K562 (cell line): ENCODE measurements at regions not wholly inside any gene's neighbourhood (a gene's known extent, or its start where the extent isn't known, plus 50 kb on each side); places are given as distances from the start of the nearest gene placed in this dataset.
"Not testable (repeated sequence)": the region's sequence is repeated elsewhere in the genome, so short reads cannot be mapped to it uniquely, and the experiment has no call there.

ENCODE experiments used
- ATAC-seq: fragments of 200-7000 bp; cut with Tn5 transposase; 3 replicates; pipeline ENCODE4 v1.9.1; 2020; ENCODE audit warnings: moderate library complexity
- BruUV-seq: library from RNA; stranded (reverse); fragments of 400-500 nt; replicated peaks from 2 replicates; lab custom pipeline; 2021; lab: Mats Ljungman, UMichigan
- CTCF ChIA-PET: fragments of 300-600 bp; formaldehyde crosslinking; extraction: SDS; loops from one replicate; lab custom pipeline; 2021; ENCODE audit warnings: low intra/inter-chr PET ratio; lab: Yijun Ruan, JAX
- POLR2A ChIA-PET: fragments of 300-600, 350-650 bp; sonication (Branson Sonifier 250); formaldehyde crosslinking; extraction: SDS; loops from one replicate; lab custom pipeline; 2021; ENCODE audit warnings: antibody characterized with exemption, inconsistent platforms; lab: Yijun Ruan, JAX
- DNase-seq, 4 experiments: peaks; one replicate each; pipeline versions ENCODE4 v3.0.0 to v3.0.0-alpha.2; 2011 to 2018; ENCODE audit warnings: low spot score in 3 of 4, mixed read lengths in 3 of 4; ENCODE audit errors: extremely low read depth in 1 of 4
- FAIRE-seq: peaks from 2 replicates; lab custom pipeline; 2011; peaks lifted over from hg19 to GRCh38; lab: Jason Lieb, UNC
- H2AFZ ChIP-seq: 2 replicates; pipeline ENCODE4 v1.6.0; 2011; ENCODE audit warnings: low read depth, low read length, control low read depth, inconsistent platforms
- H3K27ac ChIP-seq: fragments of 200-600 bp; 3 replicates; pipeline ENCODE4 v1.8.0; 2011; ENCODE audit warnings: low read depth, mild to moderate bottlenecking, control low read depth, inconsistent platforms, low read length, moderate library complexity, mixed read lengths; ENCODE audit errors: extremely low read depth
- H3K27me3 ChIP-seq, 2 experiments: fragments of 300-600 bp in 1 of 2; 2 replicates in 1 of 2; 3 replicates in 1 of 2; pipeline versions ENCODE4 v1.6.0 to v1.8.0; 2011; ENCODE audit warnings: inconsistent platforms in 2 of 2, low read length in 2 of 2, mild to moderate bottlenecking in 1 of 2, mixed read lengths in 1 of 2, moderate library complexity in 1 of 2; ENCODE audit not compliant: control insufficient read depth in 2 of 2, insufficient read depth in 2 of 2
- H3K36me3 ChIP-seq: fragments of 300-600 bp; 3 replicates; pipeline ENCODE4 v1.8.0; 2011; ENCODE audit warnings: mild to moderate bottlenecking, low read length, inconsistent platforms; ENCODE audit not compliant: control insufficient read depth, insufficient read depth
- H3K4me1 ChIP-seq, 2 experiments: fragments of 200-600 bp in 1 of 2; replicated peaks in 1 of 2; 2 replicates in 1 of 2; 3 replicates in 1 of 2; pipeline versions ENCODE4 v1.5.1 to v1.8.0; 2011; ENCODE audit warnings: inconsistent platforms in 2 of 2, low read length in 2 of 2, mild to moderate bottlenecking in 1 of 2, mixed read lengths in 1 of 2, moderate library complexity in 1 of 2; ENCODE audit not compliant: control insufficient read depth in 2 of 2, insufficient read depth in 2 of 2
- H3K4me2 ChIP-seq: 2 replicates; pipeline ENCODE4 v1.6.1; 2011; ENCODE audit warnings: low read length, control low read depth, inconsistent platforms, mixed read lengths; ENCODE audit not compliant: insufficient read depth
- H3K4me3 ChIP-seq: fragments of 200-600 bp; sonication (generic), shearing (Covaris generic); 2 replicates; pipeline ENCODE4 v1.5.1; 2016; ENCODE audit warnings: control low read depth, inconsistent platforms
- H3K79me2 ChIP-seq: fragments of 200-600 bp; 3 replicates; pipeline ENCODE4 v1.8.0; 2011; ENCODE audit warnings: low read length, inconsistent platforms; ENCODE audit not compliant: control insufficient read depth, insufficient read depth
- H3K9ac ChIP-seq, 2 experiments: 2 replicates each; pipeline versions ENCODE4 v1.6.0 to v1.6.1; 2011; ENCODE audit warnings: low read depth in 2 of 2, low read length in 2 of 2, control low read depth in 1 of 2, inconsistent platforms in 1 of 2, mild to moderate bottlenecking in 1 of 2, mixed read lengths in 1 of 2; ENCODE audit not compliant: insufficient read depth in 1 of 2
- H3K9me1 ChIP-seq: one replicate; pipeline ENCODE4 v1.6.0; 2011; ENCODE audit warnings: inconsistent platforms, mild to moderate bottlenecking, low read length, moderate library complexity; ENCODE audit not compliant: control insufficient read depth, insufficient read depth
- H3K9me3 ChIP-seq: replicated peaks from 2 replicates; pipeline ENCODE4 v1.5.1; 2011; ENCODE audit warnings: low read depth, low read length, inconsistent platforms; ENCODE audit not compliant: control insufficient read depth, insufficient read depth
- H4K20me1 ChIP-seq: replicated peaks from 2 replicates; pipeline ENCODE4 v1.6.1; 2011; ENCODE audit warnings: low read length, inconsistent platforms, mixed read lengths; ENCODE audit not compliant: control insufficient read depth, insufficient read depth
- C11orf30 ChIP-seq: fragments of 450-650 bp; IDR thresholded peaks from 2 replicates; pipeline ENCODE4 v1.6.1; 2016; ENCODE audit warnings: low read depth, mild to moderate bottlenecking
- DDX20 ChIP-seq: fragments of 450-650 bp; IDR thresholded peaks from 2 replicates; pipeline ENCODE4 v1.6.1; 2016; ENCODE audit warnings: missing genetic modification characterization, low read depth, mild to moderate bottlenecking, missing compliant biosample characterization, moderate library complexity
- EGR1 ChIP-seq: fragments of 450-650 bp; conservative IDR thresholded peaks from 2 replicates; pipeline ENCODE4 v1.6.1; 2017; ENCODE audit warnings: mild to moderate bottlenecking
- NCOA6 ChIP-seq: fragments of 450-650 bp; IDR thresholded peaks from 2 replicates; pipeline ENCODE4 v1.6.1; 2017; ENCODE audit warnings: mild to moderate bottlenecking
- NFE2L1 ChIP-seq: fragments of 450-650 bp; IDR thresholded peaks from 2 replicates; pipeline ENCODE4 v1.6.1; 2016; ENCODE audit warnings: missing genetic modification characterization, low read depth, mild to moderate bottlenecking, missing compliant biosample characterization, moderate library complexity, borderline replicate concordance
- NR3C1 ChIP-seq: sonication (generic); formaldehyde crosslinking; IDR thresholded peaks from 2 replicates; pipeline ENCODE4 v1.8.1; 2022; ENCODE audit warnings: missing genetic modification reagents
- ZBED1 ChIP-seq: IDR thresholded peaks from 2 replicates; pipeline ENCODE4 v1.6.1; 2014
- ZFP1 ChIP-seq: fragments of 450-650 bp; formaldehyde crosslinking; IDR thresholded peaks from 2 replicates; pipeline ENCODE4 v1.4.0; 2020; ENCODE audit warnings: mild to moderate bottlenecking, mixed read lengths
- WGBS: fragments of 100-300 bp; shearing (Covaris generic); methylation state at CpG from one replicate; pipeline ENCODE4 v1.1.6; 2016; ENCODE audit warnings: low coverage, mixed read lengths; ENCODE audit not compliant: insufficient coverage; ENCODE audit errors: missing lambda C conversion rate; 5-methylcytosine and 5-hydroxymethylcytosine counted together
- in situ Hi-C: fragments of 300-500 bp; cut with MboI; formaldehyde crosslinking; loops from 4 replicates; pipeline ENCODE4 v1.15.0; 2018; ENCODE audit warnings: inconsistent platforms, mixed read lengths
- intact Hi-C: fragments of 100-400 bp; cut with micrococcal nuclease; formaldehyde crosslinking; loops from 2 replicates; pipeline ENCODE4 v1.14.2; 2022
- TF ChIP-seq, protein P1 (sequence below): fragments of 450-650 bp; formaldehyde crosslinking; IDR thresholded peaks from 2 replicates; pipeline ENCODE4 v1.4.0; 2022; ENCODE audit warnings: mild to moderate bottlenecking, moderate library complexity
- TF ChIP-seq, protein P2 (sequence below): fragments of 250-450 bp; sonication (Bioruptor Pico); IDR thresholded peaks from 2 replicates; pipeline ENCODE4 v1.8.0; 2021; ENCODE audit warnings: moderate library complexity, mild to moderate bottlenecking, inconsistent platforms
- TF ChIP-seq, protein P3 (sequence below): sonication (generic); formaldehyde crosslinking; IDR thresholded peaks from 2 replicates; pipeline ENCODE4 v1.4.0; 2020; ENCODE audit warnings: mild to moderate bottlenecking, missing genetic modification reagents
- TF ChIP-seq, protein P4 (sequence below): fragments of 200-800 bp; sonication (Bioruptor generic); IDR thresholded peaks from 2 replicates; pipeline ENCODE4 v1.6.1; 2017; ENCODE audit warnings: missing genetic modification characterization, missing compliant biosample characterization

DNA sequence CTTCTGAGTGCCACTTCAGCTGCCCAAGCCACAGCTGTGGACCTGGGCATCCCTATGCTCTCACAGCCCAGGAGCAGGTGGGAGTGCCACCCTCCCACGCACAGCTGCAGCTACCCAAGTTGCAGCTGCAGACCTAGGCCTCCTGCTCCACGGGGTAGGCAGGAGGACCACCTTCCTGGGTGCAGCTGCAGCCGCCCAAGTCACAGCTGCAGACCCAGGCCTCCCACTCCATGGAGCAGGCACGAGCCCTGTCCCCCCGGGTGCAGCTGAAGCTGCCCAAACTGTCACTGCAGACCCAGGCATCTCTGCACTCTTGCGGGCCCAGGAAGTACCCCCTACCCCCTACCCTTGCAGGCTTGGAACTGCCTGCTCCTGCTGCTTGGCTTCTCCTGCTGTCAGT lies 260.2 kb downstream of the XPNPEP1 start:
- POLR2A ChIA-PET, result no interaction called here
- no peak overlapping the region for H3K9ac ChIP-seq
- BruUV-seq, result no TSS peak
- no peak overlapping the region for H3K4me3 ChIP-seq
- no peaks in the 10 kb centered on the region for H3K36me3 ChIP-seq
- FAIRE-seq, result no peak
- no peak overlapping the region for H3K27ac ChIP-seq
- 0% methylated on average over 6 of the region's 6 CpGs for WGBS
- no peaks in the 10 kb centered on the region for H3K4me1 ChIP-seq
- in situ Hi-C loops, result no loop called here
- TF ChIP-seq, protein P1, sequence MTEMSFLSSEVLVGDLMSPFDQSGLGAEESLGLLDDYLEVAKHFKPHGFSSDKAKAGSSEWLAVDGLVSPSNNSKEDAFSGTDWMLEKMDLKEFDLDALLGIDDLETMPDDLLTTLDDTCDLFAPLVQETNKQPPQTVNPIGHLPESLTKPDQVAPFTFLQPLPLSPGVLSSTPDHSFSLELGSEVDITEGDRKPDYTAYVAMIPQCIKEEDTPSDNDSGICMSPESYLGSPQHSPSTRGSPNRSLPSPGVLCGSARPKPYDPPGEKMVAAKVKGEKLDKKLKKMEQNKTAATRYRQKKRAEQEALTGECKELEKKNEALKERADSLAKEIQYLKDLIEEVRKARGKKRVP (CRISPR knock-in tag), result no peak
- no peak for TF ChIP-seq NCOA6
- TF ChIP-seq ZBED1, result no peak
- TF ChIP-seq, protein P2, sequence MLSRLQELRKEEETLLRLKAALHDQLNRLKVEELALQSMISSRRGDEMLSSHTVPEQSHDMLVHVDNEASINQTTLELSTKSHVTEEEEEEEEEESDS (CRISPR knock-in tag), result no peak
- TF ChIP-seq NR3C1 (CRISPR knock-in tag), result no peak
- no peak for TF ChIP-seq ZFP1
- TF ChIP-seq EGR1, result no peak
- no peak for TF ChIP-seq NFE2L1 (tag)
- TF ChIP-seq, protein P3, sequence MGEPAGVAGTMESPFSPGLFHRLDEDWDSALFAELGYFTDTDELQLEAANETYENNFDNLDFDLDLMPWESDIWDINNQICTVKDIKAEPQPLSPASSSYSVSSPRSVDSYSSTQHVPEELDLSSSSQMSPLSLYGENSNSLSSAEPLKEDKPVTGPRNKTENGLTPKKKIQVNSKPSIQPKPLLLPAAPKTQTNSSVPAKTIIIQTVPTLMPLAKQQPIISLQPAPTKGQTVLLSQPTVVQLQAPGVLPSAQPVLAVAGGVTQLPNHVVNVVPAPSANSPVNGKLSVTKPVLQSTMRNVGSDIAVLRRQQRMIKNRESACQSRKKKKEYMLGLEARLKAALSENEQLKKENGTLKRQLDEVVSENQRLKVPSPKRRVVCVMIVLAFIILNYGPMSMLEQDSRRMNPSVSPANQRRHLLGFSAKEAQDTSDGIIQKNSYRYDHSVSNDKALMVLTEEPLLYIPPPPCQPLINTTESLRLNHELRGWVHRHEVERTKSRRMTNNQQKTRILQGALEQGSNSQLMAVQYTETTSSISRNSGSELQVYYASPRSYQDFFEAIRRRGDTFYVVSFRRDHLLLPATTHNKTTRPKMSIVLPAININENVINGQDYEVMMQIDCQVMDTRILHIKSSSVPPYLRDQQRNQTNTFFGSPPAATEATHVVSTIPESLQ (CRISPR knock-in tag), result no peak
- TF ChIP-seq C11orf30, result no peak
- TF ChIP-seq, protein P4, sequence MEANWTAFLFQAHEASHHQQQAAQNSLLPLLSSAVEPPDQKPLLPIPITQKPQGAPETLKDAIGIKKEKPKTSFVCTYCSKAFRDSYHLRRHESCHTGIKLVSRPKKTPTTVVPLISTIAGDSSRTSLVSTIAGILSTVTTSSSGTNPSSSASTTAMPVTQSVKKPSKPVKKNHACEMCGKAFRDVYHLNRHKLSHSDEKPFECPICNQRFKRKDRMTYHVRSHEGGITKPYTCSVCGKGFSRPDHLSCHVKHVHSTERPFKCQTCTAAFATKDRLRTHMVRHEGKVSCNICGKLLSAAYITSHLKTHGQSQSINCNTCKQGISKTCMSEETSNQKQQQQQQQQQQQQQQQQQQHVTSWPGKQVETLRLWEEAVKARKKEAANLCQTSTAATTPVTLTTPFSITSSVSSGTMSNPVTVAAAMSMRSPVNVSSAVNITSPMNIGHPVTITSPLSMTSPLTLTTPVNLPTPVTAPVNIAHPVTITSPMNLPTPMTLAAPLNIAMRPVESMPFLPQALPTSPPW (CRISPR knock-in tag), result no peak
- no peak for TF ChIP-seq DDX20 (tag)
- TF ChIP-seq, all 486 proteins: peak for 0
- CTCF ChIA-PET, result no interaction called here
- ATAC-seq (no peak), DNase-seq (no peak)
- no peaks in the 10 kb centered on the region for H3K9me1 ChIP-seq
- no peaks in the 10 kb centered on the region for H3K79me2 ChIP-seq
- H3K27me3 ChIP-seq, result no peaks in the 10 kb centered on the region
- intact Hi-C loops, result no loop called here
- H2AFZ ChIP-seq, result no peak overlapping the region
- H3K9me3 ChIP-seq, result no peaks in the 10 kb centered on the region
- no peak overlapping the region for H3K4me2 ChIP-seq
- H4K20me1 ChIP-seq, result no peaks in the 10 kb centered on the region

DNA sequence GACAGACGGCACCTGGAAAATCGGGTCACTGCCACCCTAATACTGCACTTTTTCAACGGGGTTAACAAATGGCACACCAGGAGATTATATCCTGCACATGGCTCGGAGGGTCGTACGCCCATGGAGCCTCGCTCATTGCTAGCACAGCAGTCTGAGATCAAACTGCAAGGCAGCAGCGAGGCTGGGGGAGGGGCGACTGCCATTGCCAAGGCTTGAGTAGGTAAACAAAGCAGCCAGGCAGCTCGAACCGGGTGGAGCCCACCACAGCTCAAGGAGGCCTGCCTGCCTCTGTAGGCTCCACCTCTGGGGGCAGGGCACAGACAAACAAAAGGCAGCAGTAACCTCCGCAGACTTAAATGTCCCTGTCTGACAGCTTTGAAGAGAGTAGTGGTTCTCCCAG lies 270.7 kb downstream of the XPNPEP1 start:
- H3K27me3 ChIP-seq, in situ Hi-C loops, H3K9ac ChIP-seq, CTCF ChIA-PET, H2AFZ ChIP-seq, H3K4me3 ChIP-seq, intact Hi-C loops, FAIRE-seq, ATAC-seq, H3K4me2 ChIP-seq, H3K36me3 ChIP-seq, H3K9me3 ChIP-seq, DNase-seq, POLR2A ChIA-PET, BruUV-seq, H3K9me1 ChIP-seq, H3K79me2 ChIP-seq, H4K20me1 ChIP-seq, H3K4me1 ChIP-seq, H3K27ac ChIP-seq: not testable (repeated sequence)
- WGBS, result 3% methylated on average over 10 of the region's 12 CpGs
